Thyroid gland (tissue), 4 donors: ENCODE measurements at regions not wholly inside any gene's neighbourhood (a gene's known extent, or its start where the extent isn't known, plus 50 kb on each side); places are given as distances from the start of the nearest gene placed in this dataset.

ENCODE experiments used
- DNase-seq, 2 donors: peaks; one replicate each; pipeline ENCODE4 v3.0.0-alpha.2; 2019
- H3K27ac ChIP-seq, 3 donors: fragments of 200-600 bp; sonication (generic); 1 replicate in 2 of 3; 2 replicates in 1 of 3; pipeline ENCODE4 v1.5.1; 2016 to 2019; ENCODE audit warnings: mild to moderate bottlenecking in 1 of 3, moderate library complexity in 1 of 3
- H3K27me3 ChIP-seq: fragments of 200-600 bp; sonication (generic); one replicate; pipeline ENCODE4 v1.5.1; 2019
- H3K36me3 ChIP-seq, 2 donors: fragments of 200-600 bp; sonication (generic); one replicate each; pipeline ENCODE4 v1.5.1; 2016 to 2019
- H3K4me1 ChIP-seq, 2 donors: fragments of 200-600 bp; sonication (generic); one replicate each; pipeline ENCODE4 v1.5.1; 2017 to 2019
- H3K4me3 ChIP-seq, 3 donors: fragments of 200-600 bp; sonication (generic); replicated peaks in 1 of 3; 1 replicate in 2 of 3; 2 replicates in 1 of 3; pipeline ENCODE4 v1.5.1; 2016; ENCODE audit warnings: mild to moderate bottlenecking in 1 of 3
- H3K9me3 ChIP-seq: fragments of 200-600 bp; sonication (generic); one replicate; pipeline ENCODE4 v1.5.1; 2017
- CTCF ChIP-seq, 6 experiments: fragments of 200-600 bp in 3 of 6; fragments of 450-650 bp in 3 of 6; sonication (generic) in 3 of 6; IDR thresholded peaks; one replicate each; pipeline ENCODE4 v1.5.1; 2016 to 2019; ENCODE audit warnings: antibody characterized with exemption in 6 of 6, mild to moderate bottlenecking in 2 of 6, inconsistent platforms in 1 of 6, moderate library complexity in 1 of 6
- POLR2A ChIP-seq, 2 donors: fragments of 450-650 bp; IDR thresholded peaks; one replicate each; pipeline ENCODE4 v1.6.1; 2017; ENCODE audit warnings: antibody characterized with exemption in 2 of 2, mild to moderate bottlenecking in 2 of 2, moderate library complexity in 1 of 2
- WGBS, 2 donors: methylation state at CpG; one replicate each; pipeline ENCODE4 v1.1.5; 2017; 5-methylcytosine and 5-hydroxymethylcytosine counted together
- intact Hi-C: fragments of 100-400 bp; cut with DNase I; formaldehyde crosslinking; loops from one replicate; pipeline ENCODE4 v1.15.1; 2023

- intact Hi-C loops, result no loop called here
- H3K4me1 ChIP-seq, result no peaks in the 10 kb centered on the region
- H3K9me3 ChIP-seq, result no peaks in the 10 kb centered on the region
- TF ChIP-seq POLR2A (IDR thresholded peaks at IDR 0.05) (no peak), CTCF (IDR thresholded peaks at IDR 0.05) (no peak)
- H3K36me3 ChIP-seq, result no peaks in the 10 kb centered on the region
- no peak overlapping the region for H3K4me3 ChIP-seq
- WGBS, 2 donors, result 93% methylated on average over 4 of the region's 4 CpGs
- DNase-seq, result no peak
- H3K27ac ChIP-seq, result no peak overlapping the region
- no peaks in the 10 kb centered on the region for H3K27me3 ChIP-seq
Measured at GRCh38 chr11:80162387-80162786, 721.6 kb upstream of the TENM4 start.

GRCh38 chr11:80157447-80157846, 716.6 kb upstream of the TENM4 start:
- H3K4me3 ChIP-seq, result no peak overlapping the region
- no peak for DNase-seq
- H3K27ac ChIP-seq, result no peak overlapping the region
- WGBS, 2 donors, result 25 to 30% methylated on average over 3 of the region's 3 CpGs
- intact Hi-C loops, result no loop called here
- no peaks in the 10 kb centered on the region for H3K36me3 ChIP-seq
- H3K9me3 ChIP-seq, result no peaks in the 10 kb centered on the region
- H3K27me3 ChIP-seq, result no peaks in the 10 kb centered on the region
- TF ChIP-seq CTCF (IDR thresholded peaks at IDR 0.05) (no peak), POLR2A (IDR thresholded peaks at IDR 0.05) (no peak)
- H3K4me1 ChIP-seq, result no peaks in the 10 kb centered on the region

- Histone ChIP-seq H3K4me1 (no peaks in the 10 kb centered on the region), H3K27me3 (no peaks in the 10 kb centered on the region), H3K4me3 (no peak overlapping the region), H3K36me3 (no peaks in the 10 kb centered on the region), H3K27ac (no peak overlapping the region), H3K9me3 (no peaks in the 10 kb centered on the region)
- WGBS, 2 donors, result 75 to 87% methylated on average over 1 of the region's 1 CpG
- intact Hi-C loops, result no loop called here
- no peak for TF ChIP-seq POLR2A (IDR thresholded peaks at IDR 0.05)
- TF ChIP-seq CTCF (IDR thresholded peaks at IDR 0.05), result no peak
- DNase-seq, result no peak
Measured at GRCh38 chr11:80156062-80156461, 715.2 kb upstream of the TENM4 start.

GRCh38 chr11:80155412-80156017, 714.7 kb upstream of the TENM4 start:
- H3K36me3 ChIP-seq, result no peaks in the 10 kb centered on the region
- DNase-seq, result no peak
- no peak overlapping the region for H3K27ac ChIP-seq
- WGBS, 2 donors, result 11 to 18% methylated on average over 4 of the region's 4 CpGs
- H3K9me3 ChIP-seq, result no peaks in the 10 kb centered on the region
- TF ChIP-seq CTCF (IDR thresholded peaks at IDR 0.05) (peak in 3 of 6 experiments; percentile 43 to 62 (median 56)), POLR2A (IDR thresholded peaks at IDR 0.05) (no peak)
- H3K4me1 ChIP-seq, result no peaks in the 10 kb centered on the region
- H3K27me3 ChIP-seq, result no peaks in the 10 kb centered on the region
- no peak overlapping the region for H3K4me3 ChIP-seq
- intact Hi-C loops, result no loop called here

- Histone ChIP-seq H3K36me3 (no peaks in the 10 kb centered on the region), H3K9me3 (no peaks in the 10 kb centered on the region), H3K27me3 (no peaks in the 10 kb centered on the region), H3K4me1 (no peaks in the 10 kb centered on the region), H3K4me3 (no peak overlapping the region), H3K27ac (no peak overlapping the region)
- TF ChIP-seq POLR2A (IDR thresholded peaks at IDR 0.05) (no peak), CTCF (IDR thresholded peaks at IDR 0.05) (no peak)
- intact Hi-C loops, result no loop called here
- WGBS, 2 donors, result 75 to 76% methylated on average over 6 of the region's 6 CpGs
- no peak for DNase-seq
Measured at GRCh38 chr11:80146232-80146631, 705.4 kb upstream of the TENM4 start.
